GM23338 (cell line): ENCODE measurements at regions not wholly inside any gene's neighbourhood (a gene's known extent, or its start where the extent isn't known, plus 50 kb on each side); places are given as distances from the start of the nearest gene placed in this dataset.

ENCODE experiments used
- ATAC-seq: fragments of 200-7000 bp; cut with Tn5 transposase; 3 replicates; pipeline ENCODE4 v1.9.1; 2020
- DNase-seq: peaks from one replicate; pipeline ENCODE4 v3.0.0-alpha.2; 2015; ENCODE audit warnings: low spot score
- H2AFZ ChIP-seq: fragments of 200-600 bp; sonication (generic); 2 replicates; pipeline ENCODE4 v1.8.0; 2016; ENCODE audit warnings: antibody characterized with exemption, mild to moderate bottlenecking, moderate library complexity
- H3F3A ChIP-seq: fragments of 200-600 bp; sonication (generic); replicated peaks from 2 replicates; pipeline ENCODE4 v1.8.0; 2017; ENCODE audit warnings: antibody characterized with exemption, mixed run types, low read depth
- H3K27ac ChIP-seq: fragments of 200-600 bp; sonication (generic); 2 replicates; pipeline ENCODE4 v1.6.1; 2016; ENCODE audit warnings: low read depth
- H3K27me3 ChIP-seq: fragments of 200-600 bp; sonication (generic); 2 replicates; pipeline ENCODE4 v1.8.0; 2016; ENCODE audit warnings: mild to moderate bottlenecking, mixed run types, moderate library complexity; ENCODE audit not compliant: insufficient read depth
- H3K36me3 ChIP-seq: fragments of 200-600 bp; sonication (generic); 2 replicates; pipeline ENCODE4 v1.8.0; 2016; ENCODE audit warnings: mild to moderate bottlenecking; ENCODE audit not compliant: insufficient read depth
- H3K4me1 ChIP-seq: fragments of 200-600 bp; sonication (generic); 2 replicates; pipeline ENCODE4 v1.8.0; 2016; ENCODE audit warnings: mild to moderate bottlenecking, moderate library complexity; ENCODE audit not compliant: insufficient read depth
- H3K4me2 ChIP-seq: fragments of 200-600 bp; sonication (generic); 2 replicates; pipeline ENCODE4 v1.7.1; 2017; ENCODE audit warnings: mixed run types
- H3K4me3 ChIP-seq: fragments of 200-600 bp; sonication (generic); 2 replicates; pipeline ENCODE4 v1.6.1; 2016; ENCODE audit warnings: mixed run types
- H3K79me2 ChIP-seq: fragments of 200-600 bp; sonication (generic); replicated peaks from 2 replicates; pipeline ENCODE4 v1.8.0; 2017; ENCODE audit warnings: mild to moderate bottlenecking; ENCODE audit not compliant: insufficient read depth
- H3K9me2 ChIP-seq: fragments of 200-600 bp; sonication (generic); 2 replicates; pipeline ENCODE4 v1.8.0; 2017; ENCODE audit not compliant: insufficient read depth
- H4K20me1 ChIP-seq: fragments of 200-600 bp; sonication (generic); replicated peaks from 2 replicates; pipeline ENCODE4 v1.8.0; 2017; ENCODE audit warnings: mild to moderate bottlenecking; ENCODE audit not compliant: insufficient read depth
- H3K27ac Mint-ChIP-seq: 2 replicates; pipeline ENCODE4 v1.8.0; 2020; ENCODE audit warnings: inconsistent platforms, mild to moderate bottlenecking, moderate library complexity, mixed read lengths
- H3K27me3 Mint-ChIP-seq: 3 replicates; pipeline ENCODE4 v1.8.0; 2022; ENCODE audit warnings: low read depth, mild to moderate bottlenecking, moderate library complexity, mixed read lengths, inconsistent platforms; ENCODE audit not compliant: insufficient read depth, poor library complexity
- H3K36me3 Mint-ChIP-seq: 3 replicates; pipeline ENCODE4 v1.8.0; 2021; ENCODE audit warnings: low read depth, mild to moderate bottlenecking, inconsistent platforms, moderate library complexity, mixed read lengths
- H3K4me1 Mint-ChIP-seq: 3 replicates; pipeline ENCODE4 v1.8.0; 2020; ENCODE audit warnings: mild to moderate bottlenecking, inconsistent platforms, mixed read lengths
- H3K4me3 Mint-ChIP-seq: 3 replicates; pipeline ENCODE4 v1.8.0; 2021; ENCODE audit warnings: moderate library complexity, mild to moderate bottlenecking, inconsistent platforms, mixed read lengths
- H3K9me3 Mint-ChIP-seq: 3 replicates; pipeline ENCODE4 v1.8.0; 2020; ENCODE audit warnings: moderate library complexity, mild to moderate bottlenecking, inconsistent platforms, mixed read lengths
- CTCF ChIP-seq, 2 experiments: fragments of 200-600 bp in 1 of 2; sonication (generic) in 1 of 2; conservative IDR thresholded peaks; 2 replicates each; pipeline versions ENCODE4 v1.5.1 to v1.6.1; 2016 to 2017; ENCODE audit warnings: antibody characterized with exemption in 2 of 2, low read depth in 2 of 2, mild to moderate bottlenecking in 2 of 2, moderate library complexity in 1 of 2
- EZH2phosphoT487 ChIP-seq: fragments of 200-600 bp; sonication (generic); IDR thresholded peaks from one replicate; pipeline ENCODE4 v1.8.1; 2018; ENCODE audit warnings: antibody characterized with exemption; ENCODE audit not compliant: unreplicated experiment
- NANOG ChIP-seq: IDR thresholded peaks from 2 replicates; pipeline ENCODE4 v1.6.1; 2016; ENCODE audit warnings: antibody characterized with exemption, borderline replicate concordance
- POLR2AphosphoS5 ChIP-seq: IDR thresholded peaks from 2 replicates; pipeline ENCODE4 v1.6.1; 2016; ENCODE audit warnings: antibody characterized with exemption, low read depth
- STAT1 ChIP-seq: IDR thresholded peaks from one replicate; pipeline ENCODE4 v1.6.1; 2016; ENCODE audit warnings: antibody characterized with exemption; ENCODE audit not compliant: unreplicated experiment
- ZNF331 ChIP-seq: fragments of 250-450 bp; sonication (Bioruptor Pico); IDR thresholded peaks from 2 replicates; pipeline ENCODE4 v1.5.0; 2020; ENCODE audit warnings: low read depth, mild to moderate bottlenecking, moderate library complexity
- ZNF462 ChIP-seq: fragments of 250-450 bp; sonication (Bioruptor Pico); IDR thresholded peaks from 2 replicates; pipeline ENCODE4 v1.5.0; 2020; ENCODE audit warnings: mild to moderate bottlenecking, moderate library complexity
- TF ChIP-seq, protein P1 (sequence below): IDR thresholded peaks from one replicate; pipeline ENCODE4 v1.6.1; 2018; ENCODE audit warnings: antibody characterized with exemption; ENCODE audit not compliant: unreplicated experiment
- TF ChIP-seq, protein P2 (sequence below): IDR thresholded peaks from 2 replicates; pipeline ENCODE4 v1.6.1; 2016; ENCODE audit warnings: antibody characterized with exemption

DNA sequence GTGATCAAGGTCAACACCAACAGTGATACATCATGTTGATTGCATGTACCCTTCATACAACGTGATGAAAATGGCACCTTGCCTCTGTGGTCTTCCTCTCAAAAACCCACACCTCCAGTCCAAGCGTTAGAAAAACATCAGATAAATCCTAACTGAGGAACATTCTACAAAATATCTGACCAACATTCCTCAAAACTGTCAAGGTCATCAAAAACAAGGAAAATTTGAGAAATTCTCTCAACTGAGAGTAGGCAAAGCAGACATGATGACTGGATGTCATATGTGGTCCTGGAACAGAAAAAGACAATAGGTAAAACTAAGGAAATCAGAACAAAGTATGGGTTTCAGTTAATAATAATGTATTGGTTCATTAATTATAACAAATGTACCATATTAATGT, 64.0 kb upstream of the POU2AF1 start:
- TF ChIP-seq, protein P1, sequence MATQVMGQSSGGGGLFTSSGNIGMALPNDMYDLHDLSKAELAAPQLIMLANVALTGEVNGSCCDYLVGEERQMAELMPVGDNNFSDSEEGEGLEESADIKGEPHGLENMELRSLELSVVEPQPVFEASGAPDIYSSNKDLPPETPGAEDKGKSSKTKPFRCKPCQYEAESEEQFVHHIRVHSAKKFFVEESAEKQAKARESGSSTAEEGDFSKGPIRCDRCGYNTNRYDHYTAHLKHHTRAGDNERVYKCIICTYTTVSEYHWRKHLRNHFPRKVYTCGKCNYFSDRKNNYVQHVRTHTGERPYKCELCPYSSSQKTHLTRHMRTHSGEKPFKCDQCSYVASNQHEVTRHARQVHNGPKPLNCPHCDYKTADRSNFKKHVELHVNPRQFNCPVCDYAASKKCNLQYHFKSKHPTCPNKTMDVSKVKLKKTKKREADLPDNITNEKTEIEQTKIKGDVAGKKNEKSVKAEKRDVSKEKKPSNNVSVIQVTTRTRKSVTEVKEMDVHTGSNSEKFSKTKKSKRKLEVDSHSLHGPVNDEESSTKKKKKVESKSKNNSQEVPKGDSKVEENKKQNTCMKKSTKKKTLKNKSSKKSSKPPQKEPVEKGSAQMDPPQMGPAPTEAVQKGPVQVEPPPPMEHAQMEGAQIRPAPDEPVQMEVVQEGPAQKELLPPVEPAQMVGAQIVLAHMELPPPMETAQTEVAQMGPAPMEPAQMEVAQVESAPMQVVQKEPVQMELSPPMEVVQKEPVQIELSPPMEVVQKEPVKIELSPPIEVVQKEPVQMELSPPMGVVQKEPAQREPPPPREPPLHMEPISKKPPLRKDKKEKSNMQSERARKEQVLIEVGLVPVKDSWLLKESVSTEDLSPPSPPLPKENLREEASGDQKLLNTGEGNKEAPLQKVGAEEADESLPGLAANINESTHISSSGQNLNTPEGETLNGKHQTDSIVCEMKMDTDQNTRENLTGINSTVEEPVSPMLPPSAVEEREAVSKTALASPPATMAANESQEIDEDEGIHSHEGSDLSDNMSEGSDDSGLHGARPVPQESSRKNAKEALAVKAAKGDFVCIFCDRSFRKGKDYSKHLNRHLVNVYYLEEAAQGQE: no peak
- TF ChIP-seq POLR2AphosphoS5 (no peak), NANOG (no peak)
- Histone ChIP-seq H3K4me3 (no peak overlapping the region), H3K9me2 (no peaks in the 10 kb centered on the region), H3K27ac (no peak overlapping the region), H3K36me3 (no peaks in the 10 kb centered on the region), H3K79me2 (no peaks in the 10 kb centered on the region), H4K20me1 (no peaks in the 10 kb centered on the region), H3K4me2 (no peak overlapping the region), H3K27me3 (no peaks in the 10 kb centered on the region), H3K4me1 (no peaks in the 10 kb centered on the region), H3F3A (no peaks in the 10 kb centered on the region), H2AFZ (no peak overlapping the region)
- Mint-ChIP-seq H3K4me3 (no peak overlapping the region), H3K9me3 (no peaks in the 10 kb centered on the region), H3K4me1 (peaks cover 5% of the 10 kb centered on the region; the same call in 1 of the 3 replicates), H3K27ac (no peak overlapping the region), H3K27me3 (peaks cover 2% of the 10 kb centered on the region), H3K36me3 (no peaks in the 10 kb centered on the region)
- ATAC-seq (no peak), DNase-seq (no peak)

DNA sequence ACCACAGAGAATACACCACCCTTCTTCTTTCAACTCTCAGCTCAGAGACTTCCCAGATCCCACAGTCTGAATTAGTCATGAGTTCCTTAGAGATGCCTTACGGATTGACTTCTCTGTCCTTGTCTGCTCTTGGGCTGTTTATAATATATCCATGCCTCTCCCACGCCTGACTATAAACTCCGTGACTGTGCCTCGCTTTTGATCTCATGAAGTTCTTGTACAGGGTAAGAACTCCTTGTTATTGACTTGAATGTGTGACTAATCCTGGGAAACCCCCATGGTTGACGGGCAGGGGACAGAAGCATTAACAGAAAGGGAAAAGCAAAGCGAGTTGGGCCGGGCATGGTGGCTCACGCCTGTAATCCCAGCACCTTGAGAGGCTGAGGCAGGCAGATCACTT, 62.4 kb upstream of the POU2AF1 start:
- Histone ChIP-seq H3K27me3 (no peaks in the 10 kb centered on the region), H3K4me3 (no peak overlapping the region), H3K4me1 (no peaks in the 10 kb centered on the region), H3F3A (no peaks in the 10 kb centered on the region), H3K79me2 (no peaks in the 10 kb centered on the region), H3K36me3 (no peaks in the 10 kb centered on the region), H3K27ac (no peak overlapping the region), H3K4me2 (no peak overlapping the region), H3K9me2 (no peaks in the 10 kb centered on the region), H4K20me1 (no peaks in the 10 kb centered on the region), H2AFZ (no peak overlapping the region)
- Mint-ChIP-seq H3K27me3 (peaks cover 4% of the 10 kb centered on the region), H3K36me3 (no peaks in the 10 kb centered on the region), H3K9me3 (no peaks in the 10 kb centered on the region), H3K27ac (no peak overlapping the region), H3K4me1 (peaks cover 14% of the 10 kb centered on the region), H3K4me3 (no peak overlapping the region)
- no peak for DNase-seq
- ATAC-seq: no peak
- TF ChIP-seq ZNF462 (CRISPR knock-in tag) (no peak), POLR2AphosphoS5 (no peak), STAT1 (no peak), ZNF331 (CRISPR knock-in tag) (no peak), EZH2phosphoT487 (no peak), CTCF (conservative IDR thresholded peaks at IDR 0.05; ENCODE audit: low read depth in 2 of 2) (no peak)
- TF ChIP-seq, protein P2, sequence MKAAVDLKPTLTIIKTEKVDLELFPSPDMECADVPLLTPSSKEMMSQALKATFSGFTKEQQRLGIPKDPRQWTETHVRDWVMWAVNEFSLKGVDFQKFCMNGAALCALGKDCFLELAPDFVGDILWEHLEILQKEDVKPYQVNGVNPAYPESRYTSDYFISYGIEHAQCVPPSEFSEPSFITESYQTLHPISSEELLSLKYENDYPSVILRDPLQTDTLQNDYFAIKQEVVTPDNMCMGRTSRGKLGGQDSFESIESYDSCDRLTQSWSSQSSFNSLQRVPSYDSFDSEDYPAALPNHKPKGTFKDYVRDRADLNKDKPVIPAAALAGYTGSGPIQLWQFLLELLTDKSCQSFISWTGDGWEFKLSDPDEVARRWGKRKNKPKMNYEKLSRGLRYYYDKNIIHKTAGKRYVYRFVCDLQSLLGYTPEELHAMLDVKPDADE: no peak
